Central memory CD8-positive, alpha-beta T cell (primary cell): ENCODE measurements at regions not wholly inside any gene's neighbourhood (a gene's known extent, or its start where the extent isn't known, plus 50 kb on each side); places are given as distances from the start of the nearest gene placed in this dataset.
A peak's percentile ranks its signal among the peaks of the same experiment; 100 is the strongest.

Source experiments
- ATAC-seq: fragments of 150-1000 bp; cut with Tn5 transposase; replicated peaks from 2 replicates; pipeline ENCODE4 v1.10.0; 2022; ENCODE audit warnings: mild to moderate bottlenecking, moderate FRiP score, moderate number of reproducible peaks; ENCODE audit not compliant: poor library complexity, severe bottlenecking; ENCODE audit errors: extremely low read depth
- DNase-seq, 2 donors: peaks; one replicate each; pipeline ENCODE4 v3.0.0; 2021; ENCODE audit warnings: low spot score in 2 of 2
- H3K27ac Mint-ChIP-seq: one replicate; pipeline ENCODE4 v1.8.0; 2022; ENCODE audit warnings: low read depth, mild to moderate bottlenecking, moderate library complexity, mixed read lengths
- H3K27me3 Mint-ChIP-seq: one replicate; pipeline ENCODE4 v1.8.0; 2022; ENCODE audit warnings: mixed read lengths
- H3K36me3 Mint-ChIP-seq: one replicate; pipeline ENCODE4 v1.8.0; 2022; ENCODE audit warnings: mild to moderate bottlenecking, moderate library complexity, mixed read lengths; ENCODE audit not compliant: insufficient read depth
- H3K4me1 Mint-ChIP-seq: one replicate; pipeline ENCODE4 v1.8.0; 2022; ENCODE audit warnings: mixed read lengths
- H3K4me3 Mint-ChIP-seq: one replicate; pipeline ENCODE4 v1.8.0; 2022; ENCODE audit warnings: mild to moderate bottlenecking, moderate library complexity, mixed read lengths
- H3K9me3 Mint-ChIP-seq: one replicate; pipeline ENCODE4 v1.8.0; 2022; ENCODE audit warnings: mixed read lengths

GRCh38 chr20:58600756-58601155, 50.3 kb upstream of the STX16 start:
- Mint-ChIP-seq H3K9me3 (no peaks in the 10 kb centered on the region), H3K36me3 (no peaks in the 10 kb centered on the region), H3K4me1 (no peaks in the 10 kb centered on the region), H3K27ac (no peak overlapping the region), H3K27me3 (no peaks in the 10 kb centered on the region), H3K4me3 (no peak overlapping the region)
- no peak for ATAC-seq
- DNase-seq, result no peak

GRCh38 chr20:58599966-58600365, 51.1 kb upstream of the STX16 start:
- DNase-seq (no peak), ATAC-seq (no peak)
- H3K27me3 Mint-ChIP-seq, result no peaks in the 10 kb centered on the region
- H3K4me3 Mint-ChIP-seq, result no peak overlapping the region
- no peaks in the 10 kb centered on the region for H3K36me3 Mint-ChIP-seq
- H3K9me3 Mint-ChIP-seq, result no peaks in the 10 kb centered on the region
- no peaks in the 10 kb centered on the region for H3K4me1 Mint-ChIP-seq
- H3K27ac Mint-ChIP-seq, result no peak overlapping the region

GRCh38 chr20:58598211-58599015, 52.7 kb upstream of the STX16 start:
- ATAC-seq (no peak), DNase-seq (no peak)
- H3K36me3 Mint-ChIP-seq, result no peaks in the 10 kb centered on the region
- peaks cover 5% of the 10 kb centered on the region for H3K27me3 Mint-ChIP-seq
- H3K4me1 Mint-ChIP-seq, result no peaks in the 10 kb centered on the region
- H3K4me3 Mint-ChIP-seq, result no peak overlapping the region
- H3K9me3 Mint-ChIP-seq, result no peaks in the 10 kb centered on the region
- H3K27ac Mint-ChIP-seq, result no peak overlapping the region

- Mint-ChIP-seq H3K4me1 (no peaks in the 10 kb centered on the region), H3K36me3 (no peaks in the 10 kb centered on the region), H3K27ac (no peak overlapping the region), H3K27me3 (peaks cover 11% of the 10 kb centered on the region), H3K4me3 (no peak overlapping the region), H3K9me3 (no peaks in the 10 kb centered on the region)
- ATAC-seq, result no peak
- no peak for DNase-seq
These were observed 53.7 kb upstream of the STX16 start for GRCh38 chr20:58597249-58597891.

GRCh38 chr20:58596750-58597248, 54.3 kb upstream of the STX16 start:
- Mint-ChIP-seq H3K27ac (no peak overlapping the region), H3K4me1 (no peaks in the 10 kb centered on the region), H3K27me3 (peaks cover 12% of the 10 kb centered on the region), H3K36me3 (no peaks in the 10 kb centered on the region), H3K9me3 (no peaks in the 10 kb centered on the region), H3K4me3 (no peak overlapping the region)
- no peak for DNase-seq
- no peak for ATAC-seq

GRCh38 chr20:58596244-58596643, 54.8 kb upstream of the STX16 start:
- Mint-ChIP-seq H3K27ac (no peak overlapping the region), H3K4me3 (no peak overlapping the region), H3K27me3 (peaks cover 18% of the 10 kb centered on the region), H3K4me1 (peaks cover 5% of the 10 kb centered on the region), H3K36me3 (no peaks in the 10 kb centered on the region), H3K9me3 (no peaks in the 10 kb centered on the region)
- ATAC-seq (no peak), DNase-seq (no peak)

- ATAC-seq, result no peak
- H3K27ac Mint-ChIP-seq, result no peak overlapping the region
- H3K27me3 Mint-ChIP-seq, result peaks cover 22% of the 10 kb centered on the region
- no peak for DNase-seq
- H3K36me3 Mint-ChIP-seq, result no peaks in the 10 kb centered on the region
- H3K4me1 Mint-ChIP-seq, result peaks cover 7% of the 10 kb centered on the region
- no peaks in the 10 kb centered on the region for H3K9me3 Mint-ChIP-seq
- H3K4me3 Mint-ChIP-seq, result no peak overlapping the region
These were observed 55.9 kb upstream of the STX16 start for GRCh38 chr20:58595167-58595566.

GRCh38 chr20:58593880-58594638, 57.0 kb upstream of the STX16 start:
- ATAC-seq, result no peak
- Mint-ChIP-seq H3K4me3 (no peak overlapping the region), H3K27me3 (peaks cover 28% of the 10 kb centered on the region), H3K4me1 (peaks cover 7% of the 10 kb centered on the region), H3K36me3 (no peaks in the 10 kb centered on the region), H3K27ac (no peak overlapping the region), H3K9me3 (no peaks in the 10 kb centered on the region)
- no peak for DNase-seq

GRCh38 chr20:58592076-58592695, 58.9 kb upstream of the STX16 start:
- DNase-seq, result no peak
- Mint-ChIP-seq H3K4me3 (no peak overlapping the region), H3K36me3 (no peaks in the 10 kb centered on the region), H3K4me1 (peaks cover 7% of the 10 kb centered on the region), H3K9me3 (no peaks in the 10 kb centered on the region), H3K27me3 (peaks cover 43% of the 10 kb centered on the region), H3K27ac (no peak overlapping the region)
- ATAC-seq, result no peak

GRCh38 chr20:58590679-58591473, 60.2 kb upstream of the STX16 start:
- H3K27me3 Mint-ChIP-seq, result peaks cover 45% of the 10 kb centered on the region
- H3K9me3 Mint-ChIP-seq, result no peaks in the 10 kb centered on the region
- no peaks in the 10 kb centered on the region for H3K36me3 Mint-ChIP-seq
- no peak overlapping the region for H3K4me3 Mint-ChIP-seq
- DNase-seq (no peak), ATAC-seq (peak; percentile 46)
- H3K27ac Mint-ChIP-seq, result no peak overlapping the region
- H3K4me1 Mint-ChIP-seq, result peaks cover 7% of the 10 kb centered on the region

GRCh38 chr20:58587467-58587866, 63.6 kb upstream of the STX16 start:
- peaks cover 45% of the 10 kb centered on the region for H3K27me3 Mint-ChIP-seq
- ATAC-seq (no peak), DNase-seq (no peak)
- H3K36me3 Mint-ChIP-seq, result no peaks in the 10 kb centered on the region
- no peaks in the 10 kb centered on the region for H3K9me3 Mint-ChIP-seq
- peaks cover 7% of the 10 kb centered on the region for H3K4me1 Mint-ChIP-seq
- H3K4me3 Mint-ChIP-seq, result no peak overlapping the region
- H3K27ac Mint-ChIP-seq, result no peak overlapping the region
